IMR-90 (cell line): ENCODE measurements at regions not wholly inside any gene's neighbourhood (a gene's known extent, or its start where the extent isn't known, plus 50 kb on each side); places are given as distances from the start of the nearest gene placed in this dataset.
"Not testable (repeated sequence)": the region's sequence is repeated elsewhere in the genome, so short reads cannot be mapped to it uniquely, and the experiment has no call there.

Source experiments
- ATAC-seq: fragments of 200-7000 bp; cut with Tn5 transposase; 2 replicates; pipeline ENCODE4 v1.9.1; 2020; ENCODE audit warnings: low read depth, mild to moderate bottlenecking, moderate library complexity
- BruUV-seq: library from RNA; stranded (reverse); fragments of 400-500 nt; replicated peaks from 2 replicates; lab custom pipeline; 2021; lab: Mats Ljungman, UMichigan
- CTCF ChIA-PET: fragments of 300-600 bp; formaldehyde crosslinking; extraction: SDS; loops from one replicate; lab custom pipeline; 2021; ENCODE audit warnings: antibody characterized with exemption; lab: Yijun Ruan, JAX
- POLR2A ChIA-PET: fragments of 300-600 bp; sonication (Branson Sonifier 250); formaldehyde crosslinking; loops from one replicate; lab custom pipeline; 2022; ENCODE audit warnings: antibody characterized with exemption; ENCODE audit not compliant: unreplicated experiment; lab: Charles Lee
- DNase-seq: peaks from one replicate; pipeline ENCODE4 v3.0.0; 2013
- H2AFZ ChIP-seq: replicated peaks from 2 replicates; pipeline ENCODE3; 2013; ENCODE audit warnings: low read length, mild to moderate bottlenecking; ENCODE audit not compliant: poor library complexity
- H2AK5ac ChIP-seq: 2 replicates; pipeline ENCODE4 v1.6.1; 2013; ENCODE audit warnings: low read depth, low read length, inconsistent platforms
- H2AK9ac ChIP-seq: replicated peaks from 2 replicates; pipeline ENCODE3; 2013; ENCODE audit warnings: mild to moderate bottlenecking, low read depth, low read length, moderate library complexity; ENCODE audit not compliant: poor library complexity
- H2BK120ac ChIP-seq: 2 replicates; pipeline ENCODE4 v1.6.1; 2013; ENCODE audit warnings: low read depth, low read length, inconsistent platforms
- H2BK15ac ChIP-seq: 3 replicates; pipeline ENCODE4 v1.6.1; 2013; ENCODE audit warnings: low read depth, low read length, inconsistent platforms
- H2BK20ac ChIP-seq: 2 replicates; pipeline ENCODE4 v1.6.1; 2013; ENCODE audit warnings: low read depth, mild to moderate bottlenecking, inconsistent platforms, low read length, moderate library complexity
- H2BK5ac ChIP-seq: 2 replicates; pipeline ENCODE4 v1.6.1; 2013; ENCODE audit warnings: mild to moderate bottlenecking, low read depth, low read length, inconsistent platforms; ENCODE audit not compliant: poor library complexity, severe bottlenecking
- H3K14ac ChIP-seq: replicated peaks from 2 replicates; pipeline ENCODE4 v1.6.1; 2013; ENCODE audit warnings: low read depth, low read length, inconsistent platforms
- H3K18ac ChIP-seq: 2 replicates; pipeline ENCODE4 v1.6.1; 2013; ENCODE audit warnings: low read depth, low read length, control low read depth
- H3K23ac ChIP-seq: 2 replicates; pipeline ENCODE4 v1.6.1; 2013; ENCODE audit warnings: low read depth, low read length, inconsistent platforms
- H3K27ac ChIP-seq: 2 replicates; pipeline ENCODE4 v1.5.1; 2013; ENCODE audit warnings: mild to moderate bottlenecking, control low read depth, low read length; ENCODE audit not compliant: insufficient read depth
- H3K27me3 ChIP-seq: 2 replicates; pipeline ENCODE4 v1.6.1; 2013; ENCODE audit warnings: low read length; ENCODE audit not compliant: control insufficient read depth, insufficient read depth
- H3K36me3 ChIP-seq: 2 replicates; pipeline ENCODE4 v1.6.1; 2013; ENCODE audit warnings: low read length, mixed read lengths; ENCODE audit not compliant: control insufficient read depth, insufficient read depth
- H3K4ac ChIP-seq: 2 replicates; pipeline ENCODE4 v1.6.1; 2013; ENCODE audit warnings: low read depth, low read length, inconsistent platforms
- H3K4me1 ChIP-seq: 2 replicates; pipeline ENCODE4 v1.6.1; 2013; ENCODE audit warnings: low read length, mixed read lengths; ENCODE audit not compliant: control insufficient read depth, insufficient read depth
- H3K4me2 ChIP-seq: 2 replicates; pipeline ENCODE4 v1.6.1; 2013; ENCODE audit warnings: low read depth, mild to moderate bottlenecking, control low read depth, low read length, moderate library complexity
- H3K4me3 ChIP-seq: 2 replicates; pipeline ENCODE4 v1.5.1; 2013; ENCODE audit warnings: low read depth, mild to moderate bottlenecking, control low read depth, low read length, moderate library complexity; ENCODE audit not compliant: insufficient read depth
- H3K56ac ChIP-seq: 2 replicates; pipeline ENCODE4 v1.6.1; 2013; ENCODE audit warnings: low read length, inconsistent platforms; ENCODE audit not compliant: insufficient read depth; ENCODE audit errors: extremely low read depth
- H3K79me1 ChIP-seq, 2 experiments: 2 replicates each; pipeline ENCODE4 v1.6.1; 2013; ENCODE audit warnings: low read length in 2 of 2, inconsistent platforms in 1 of 2, low read depth in 1 of 2
- H3K9ac ChIP-seq: 2 replicates; pipeline ENCODE4 v1.6.1; 2013; ENCODE audit warnings: low read depth, low read length, control low read depth
- H3K9me1 ChIP-seq: 2 replicates; pipeline ENCODE4 v1.6.1; 2013; ENCODE audit warnings: low read length, inconsistent platforms; ENCODE audit not compliant: insufficient read depth
- H3K9me3 ChIP-seq: 2 replicates; pipeline ENCODE4 v1.6.1; 2013; ENCODE audit warnings: low read length; ENCODE audit not compliant: control insufficient read depth, insufficient read depth
- H4K20me1 ChIP-seq: 2 replicates; pipeline ENCODE4 v1.6.1; 2013; ENCODE audit warnings: low read length, inconsistent platforms; ENCODE audit not compliant: insufficient read depth
- H4K5ac ChIP-seq: 2 replicates; pipeline ENCODE4 v1.6.1; 2013; ENCODE audit warnings: mild to moderate bottlenecking, low read depth, low read length, control low read depth
- H4K8ac ChIP-seq, 2 experiments: 2 replicates each; pipeline ENCODE4 v1.6.1; 2013; ENCODE audit warnings: low read depth in 2 of 2, low read length in 2 of 2, control low read depth in 1 of 2, inconsistent platforms in 1 of 2
- H4K91ac ChIP-seq: 2 replicates; pipeline ENCODE4 v1.6.1; 2013; ENCODE audit warnings: low read depth, low read length, inconsistent platforms; ENCODE audit not compliant: insufficient read depth
- WGBS, 2 experiments: methylation state at CpG; one replicate each; pipeline versions ENCODE4 v1.1.5 to v1.1.7; 2013; ENCODE audit warnings: missing lambda C conversion rate in 2 of 2; ENCODE audit not compliant: insufficient read length in 1 of 2; ENCODE audit errors: extremely low coverage in 2 of 2; 5-methylcytosine and 5-hydroxymethylcytosine counted together
- dilution Hi-C: fragments of 300-500 bp; cut with HindIII; formaldehyde crosslinking; loops from one replicate; pipeline ENCODE4 v1.14.3; 2018; ENCODE audit warnings: low sequenced_read_pairs; ENCODE audit not compliant: unreplicated experiment
- in situ Hi-C: fragments of 300-500 bp; cut with MboI; formaldehyde crosslinking; loops from 3 replicates; pipeline ENCODE4 v1.14.3; 2019; ENCODE audit warnings: low sequenced_read_pairs, inconsistent platforms, mixed read lengths
- intact Hi-C: fragments of 100-400 bp; cut with micrococcal nuclease; formaldehyde crosslinking; loops from 2 replicates; pipeline ENCODE4 v1.10.0; 2022

DNA sequence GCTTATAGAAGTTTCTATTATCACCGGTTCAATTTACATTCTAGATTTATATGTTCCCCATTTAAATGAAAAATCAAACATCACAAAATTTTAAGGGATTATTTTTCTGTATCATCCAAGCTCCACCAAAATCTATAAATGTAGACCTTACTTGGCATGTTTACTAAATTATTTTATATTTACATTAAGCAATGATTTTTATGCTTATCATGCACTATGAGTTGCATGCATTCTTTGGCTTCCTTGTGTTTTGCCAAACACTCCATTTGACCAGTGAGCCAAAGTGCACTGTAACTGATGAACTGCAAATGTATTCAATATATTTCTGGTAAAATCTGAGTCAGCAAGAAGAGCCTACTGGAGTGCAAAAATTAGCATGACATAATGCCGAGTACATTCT, 595.5 kb upstream of the PCDH7 start:
- H3K9me1 ChIP-seq, H3K4me2 ChIP-seq, POLR2A ChIA-PET, BruUV-seq, H3K4me1 ChIP-seq, in situ Hi-C loops, H2BK5ac ChIP-seq, H3K14ac ChIP-seq, H2AK5ac ChIP-seq, H2BK20ac ChIP-seq, H4K8ac ChIP-seq, H3K56ac ChIP-seq, H4K20me1 ChIP-seq, H3K23ac ChIP-seq, H4K5ac ChIP-seq, ATAC-seq, H3K27ac ChIP-seq, H3K9ac ChIP-seq, dilution Hi-C loops, H2BK15ac ChIP-seq, H3K4ac ChIP-seq, H2AK9ac ChIP-seq, CTCF ChIA-PET, H4K91ac ChIP-seq, H3K36me3 ChIP-seq, H3K9me3 ChIP-seq, intact Hi-C loops, H3K79me1 ChIP-seq, H3K27me3 ChIP-seq, H2BK120ac ChIP-seq, H3K4me3 ChIP-seq, DNase-seq, H3K18ac ChIP-seq, H2AFZ ChIP-seq: not testable (repeated sequence)
- no CpG with 5 or more reads among the region's 2 CpGs for WGBS, 2 experiments
